GM18519 (cell line): ENCODE measurements at regions not wholly inside any gene's neighbourhood (a gene's known extent, or its start where the extent isn't known, plus 50 kb on each side); places are given as distances from the start of the nearest gene placed in this dataset.
"Not testable (repeated sequence)": the region's sequence is repeated elsewhere in the genome, so short reads cannot be mapped to it uniquely, and the experiment has no call there.

ENCODE experiments used
- ATAC-seq: cut with Tn5 transposase; IDR thresholded peaks from one replicate; pipeline ENCODE4 v1.9.1; 2021; ENCODE audit warnings: mild to moderate bottlenecking, moderate library complexity; ENCODE audit not compliant: unreplicated experiment, low FRiP score

DNA sequence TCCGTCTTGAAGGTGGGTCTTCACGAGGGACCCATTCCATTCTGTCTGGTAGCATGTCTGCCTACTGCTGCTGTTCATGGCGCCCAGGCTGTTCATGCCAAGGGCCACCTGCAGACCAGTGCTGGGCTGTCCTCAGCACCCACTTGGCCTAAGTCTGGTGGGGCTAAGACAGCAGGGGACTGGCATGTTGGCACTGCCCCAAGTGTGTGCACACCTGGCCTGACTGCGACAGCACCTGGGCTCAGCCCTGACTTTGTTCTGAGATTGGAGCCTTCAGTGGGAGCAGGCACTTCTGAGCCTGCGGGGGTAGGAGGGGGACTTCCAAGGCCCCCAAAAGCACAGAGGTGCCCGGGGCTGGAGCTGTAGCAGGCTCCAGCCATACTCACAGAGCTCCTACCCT is 250.8 kb upstream of the EDNRB start:
- no peak for ATAC-seq

DNA sequence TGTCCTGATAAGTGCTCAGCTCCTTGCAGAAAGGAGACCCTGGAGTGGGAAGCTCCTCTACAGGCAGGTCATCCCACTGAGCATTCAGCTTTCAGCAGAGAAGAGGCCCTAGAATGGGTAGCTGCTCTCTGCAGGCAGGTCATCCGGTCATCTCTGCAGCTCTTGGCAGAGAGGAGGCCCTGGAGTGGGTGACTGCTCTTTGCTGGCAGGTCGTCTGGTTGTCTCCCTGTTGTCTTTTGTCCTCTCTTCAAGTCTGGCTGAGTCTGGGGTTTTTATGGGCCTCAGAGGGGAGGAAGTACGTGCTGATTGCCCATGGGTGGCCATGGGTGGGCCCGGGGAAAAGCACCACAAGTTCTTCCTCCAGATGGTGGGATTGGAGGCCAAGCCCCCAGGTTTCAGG is 250.3 kb upstream of the EDNRB start:
- no peak for ATAC-seq

DNA sequence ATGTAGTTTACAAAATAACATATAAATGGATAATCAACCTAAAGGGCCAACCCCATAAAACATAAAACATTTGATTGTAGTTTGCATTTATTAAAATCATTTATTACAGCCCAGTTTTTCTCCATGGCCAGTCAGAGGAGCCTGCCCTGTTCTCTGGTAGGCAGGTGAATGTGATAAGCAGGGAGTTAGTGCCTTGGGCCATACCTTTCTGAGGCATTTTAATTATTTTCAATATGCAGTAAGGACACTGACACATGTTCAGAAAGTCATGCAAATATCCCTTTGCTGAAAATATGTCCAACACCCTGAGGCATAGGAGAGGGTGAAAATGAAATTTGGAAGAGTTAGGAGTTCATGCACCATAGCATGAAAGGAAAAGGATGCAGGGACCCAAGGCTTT is 242.6 kb upstream of the EDNRB start:
- no peak for ATAC-seq

DNA sequence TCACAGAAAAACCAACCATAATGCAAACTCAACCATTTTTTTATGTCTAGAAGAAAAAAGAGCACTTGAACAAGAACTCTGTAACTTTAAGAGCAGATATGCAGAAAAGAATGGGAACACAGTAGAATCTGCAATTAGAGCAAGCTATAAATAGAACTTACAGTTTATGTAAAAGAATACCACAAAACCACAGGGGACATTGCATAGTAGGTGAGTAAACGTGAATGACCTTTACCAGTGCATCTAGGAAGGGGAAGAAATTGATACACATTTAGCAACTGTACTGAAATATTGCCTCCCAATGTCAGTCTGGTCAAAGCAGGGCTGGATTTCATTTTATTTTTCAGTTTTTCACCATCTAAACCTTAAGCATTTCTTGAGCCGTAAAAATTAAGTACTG is 242.2 kb upstream of the EDNRB start:
- ATAC-seq = peak; percentile 70

GRCh38 chr13:78152415-78152814 is 233.8 kb upstream of the EDNRB start:
- ATAC-seq = no peak

DNA sequence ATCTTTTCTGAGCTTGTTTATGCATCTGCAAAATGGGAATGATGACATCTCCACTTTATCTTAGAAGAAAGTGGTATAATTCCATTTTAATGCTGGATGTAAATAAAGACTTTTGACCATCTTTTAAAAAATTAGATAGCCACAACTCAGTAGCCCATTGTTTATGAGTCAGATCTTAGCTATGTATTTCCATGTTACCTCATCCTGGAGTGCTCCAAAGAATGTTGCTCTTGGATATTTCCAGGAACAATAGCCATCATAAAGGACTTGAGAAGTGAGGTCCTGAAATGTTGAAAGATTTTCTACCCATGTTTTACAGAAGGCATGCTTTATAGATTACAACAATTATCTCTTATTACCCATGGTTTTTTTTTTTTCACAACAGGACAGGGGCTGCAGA is 229.3 kb upstream of the EDNRB start:
- no peak for ATAC-seq

- ATAC-seq = no peak
These were observed 226.6 kb upstream of the EDNRB start for GRCh38 chr13:78145276-78145675.

DNA sequence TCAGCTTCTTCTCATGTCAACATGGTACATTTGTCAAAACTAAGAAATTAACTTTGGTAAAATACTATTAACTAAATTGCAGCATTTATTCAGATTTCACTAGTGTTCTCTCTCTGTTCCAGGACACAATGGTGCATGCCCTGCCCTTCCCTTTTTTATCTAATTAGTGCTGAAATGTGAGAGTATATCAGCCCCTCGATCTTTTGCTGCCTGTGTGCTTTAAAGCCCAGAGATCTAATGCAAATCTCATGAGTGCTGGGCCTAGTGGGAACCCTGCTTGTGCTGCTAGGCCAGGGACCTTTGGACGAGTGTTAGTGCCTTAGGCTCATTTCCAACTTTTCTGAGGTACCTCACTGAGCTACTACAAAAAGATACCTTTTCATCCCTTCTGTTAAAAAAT is 221.1 kb upstream of the EDNRB start:
- no peak for ATAC-seq

DNA sequence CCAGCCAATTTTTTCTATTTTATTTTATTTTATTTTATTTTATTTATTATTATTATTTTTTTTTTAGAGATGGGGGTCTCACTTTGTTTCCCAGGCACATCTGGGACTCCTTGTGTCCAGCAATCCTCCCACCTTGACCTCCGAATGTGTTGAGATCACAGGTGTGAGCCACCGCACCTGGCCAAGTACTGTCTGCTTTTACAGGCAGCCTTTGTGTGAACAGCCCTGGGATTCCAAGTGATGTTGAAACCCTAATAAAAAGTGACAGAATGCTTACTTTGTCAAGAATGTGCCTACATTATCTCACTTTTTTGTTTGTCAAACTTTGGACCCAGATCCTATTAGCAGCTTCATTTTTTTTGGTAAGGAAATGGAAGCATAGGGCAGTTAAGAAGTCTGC is 220.1 kb upstream of the EDNRB start:
- ATAC-seq = no peak

DNA sequence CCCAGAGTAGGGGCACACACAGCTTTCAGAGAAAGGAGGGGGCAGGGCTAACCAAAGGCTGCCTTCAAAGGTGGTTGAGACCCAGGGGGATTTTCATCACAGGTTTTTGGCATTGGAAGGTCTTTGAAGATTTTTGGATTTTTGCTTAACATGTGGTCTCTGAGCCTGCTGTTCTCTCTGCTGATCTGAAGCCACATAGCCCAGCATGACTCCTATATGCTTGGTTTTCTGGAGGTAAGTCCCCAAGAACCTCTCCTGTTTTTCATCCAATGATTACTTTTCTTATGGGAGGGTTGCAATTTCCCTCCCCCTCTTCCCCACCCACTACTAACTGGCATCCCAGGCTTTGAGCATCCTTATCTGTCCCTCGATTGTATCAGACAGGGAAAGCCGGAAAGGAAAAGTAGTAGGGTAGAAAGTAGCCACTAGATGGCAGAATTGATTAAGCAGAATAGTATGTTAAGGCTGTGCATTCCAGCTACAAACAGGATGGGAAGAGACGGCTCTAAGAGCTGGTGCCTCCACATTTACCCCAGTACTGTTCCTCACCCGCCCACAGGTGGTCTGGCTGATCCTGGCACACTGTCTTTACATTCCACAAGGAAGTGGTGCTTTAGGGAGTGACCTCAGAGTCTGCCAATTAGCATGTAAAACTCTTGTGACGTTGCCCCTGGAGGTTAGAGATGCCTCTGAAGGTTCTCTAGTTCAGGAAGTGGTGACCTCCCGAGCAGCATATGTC is 218.9 kb upstream of the EDNRB start:
- peak; percentile 85 for ATAC-seq

- ATAC-seq = no peak
These were observed 218.3 kb upstream of the EDNRB start for GRCh38 chr13:78136966-78137365.

DNA sequence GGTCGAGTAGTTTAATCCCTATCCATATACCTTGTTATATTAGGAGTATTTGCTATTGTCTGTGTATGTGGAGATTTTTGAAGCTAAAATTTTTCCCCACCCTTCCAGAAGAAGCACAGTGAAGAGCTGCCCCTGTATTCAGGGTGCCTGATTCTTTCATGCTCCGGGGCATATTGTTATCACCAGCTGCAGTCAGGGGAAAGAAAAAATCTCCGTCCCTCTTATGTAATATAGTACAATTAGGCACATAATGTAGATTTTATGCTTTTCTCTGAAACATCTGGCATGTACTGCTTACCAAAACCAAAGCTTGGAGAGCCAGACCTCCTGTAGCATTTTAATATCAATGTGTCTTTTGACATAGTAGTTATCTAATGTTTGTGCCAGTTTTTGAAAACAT is 214.9 kb upstream of the EDNRB start:
- ATAC-seq = no peak

DNA sequence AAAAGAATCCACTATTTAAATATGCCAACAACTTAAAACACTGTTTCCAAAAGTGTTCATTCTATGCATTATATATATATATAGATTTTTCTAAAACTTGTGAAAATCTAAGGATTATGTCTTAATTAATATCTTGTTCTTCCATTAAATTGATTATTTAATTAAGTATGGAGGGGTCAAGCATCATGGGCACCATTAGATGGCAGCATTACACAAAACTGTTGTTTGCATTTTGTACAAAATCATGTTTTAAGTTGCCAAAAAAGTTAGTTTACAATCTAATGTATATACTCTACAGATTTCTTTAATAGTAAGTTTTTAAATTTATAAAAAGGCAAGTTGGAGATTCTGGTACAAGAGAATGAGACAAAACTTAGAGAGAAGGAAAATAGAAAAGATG is 213.2 kb upstream of the EDNRB start:
- no peak for ATAC-seq

- no peak for ATAC-seq
These were observed 212.7 kb upstream of the EDNRB start for GRCh38 chr13:78131346-78131745.

DNA sequence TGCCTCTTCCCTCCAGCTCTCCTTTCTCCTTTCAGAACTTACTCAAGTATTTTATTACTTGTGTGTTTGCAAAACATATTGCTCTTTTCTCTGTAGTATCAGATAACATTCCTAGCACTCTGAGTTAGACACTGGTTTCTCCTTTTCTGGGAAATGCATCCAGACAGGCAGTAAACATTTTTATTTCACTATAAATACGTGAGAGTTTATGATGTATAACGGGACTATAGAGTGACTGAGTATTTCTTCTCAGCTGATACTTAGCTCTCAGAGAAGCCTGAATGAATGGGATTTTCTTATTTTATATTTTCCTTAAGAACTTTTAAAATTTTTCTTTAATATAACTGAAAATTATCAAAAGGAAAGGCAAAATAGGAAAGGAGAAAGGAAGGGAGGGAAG is 211.2 kb upstream of the EDNRB start:
- ATAC-seq = no peak

DNA sequence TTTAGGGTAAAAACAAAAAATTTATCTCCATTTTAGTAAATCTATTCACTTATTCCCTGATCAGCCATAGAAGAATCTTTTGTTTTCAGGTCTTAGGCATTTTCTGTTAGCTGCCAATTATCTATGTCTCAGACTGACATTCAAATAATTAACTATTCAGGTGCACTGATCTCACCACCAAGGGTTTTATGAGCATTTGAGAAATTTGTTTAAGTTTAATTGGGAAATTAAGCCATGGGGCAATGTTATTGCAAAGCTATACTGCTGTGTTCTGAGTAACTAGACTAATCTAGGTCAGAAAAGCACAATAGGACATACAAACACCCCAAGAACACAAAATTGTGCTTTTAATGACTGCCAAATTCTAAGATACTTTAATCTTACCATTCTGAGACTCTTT is 210.7 kb upstream of the EDNRB start:
- no peak for ATAC-seq

DNA sequence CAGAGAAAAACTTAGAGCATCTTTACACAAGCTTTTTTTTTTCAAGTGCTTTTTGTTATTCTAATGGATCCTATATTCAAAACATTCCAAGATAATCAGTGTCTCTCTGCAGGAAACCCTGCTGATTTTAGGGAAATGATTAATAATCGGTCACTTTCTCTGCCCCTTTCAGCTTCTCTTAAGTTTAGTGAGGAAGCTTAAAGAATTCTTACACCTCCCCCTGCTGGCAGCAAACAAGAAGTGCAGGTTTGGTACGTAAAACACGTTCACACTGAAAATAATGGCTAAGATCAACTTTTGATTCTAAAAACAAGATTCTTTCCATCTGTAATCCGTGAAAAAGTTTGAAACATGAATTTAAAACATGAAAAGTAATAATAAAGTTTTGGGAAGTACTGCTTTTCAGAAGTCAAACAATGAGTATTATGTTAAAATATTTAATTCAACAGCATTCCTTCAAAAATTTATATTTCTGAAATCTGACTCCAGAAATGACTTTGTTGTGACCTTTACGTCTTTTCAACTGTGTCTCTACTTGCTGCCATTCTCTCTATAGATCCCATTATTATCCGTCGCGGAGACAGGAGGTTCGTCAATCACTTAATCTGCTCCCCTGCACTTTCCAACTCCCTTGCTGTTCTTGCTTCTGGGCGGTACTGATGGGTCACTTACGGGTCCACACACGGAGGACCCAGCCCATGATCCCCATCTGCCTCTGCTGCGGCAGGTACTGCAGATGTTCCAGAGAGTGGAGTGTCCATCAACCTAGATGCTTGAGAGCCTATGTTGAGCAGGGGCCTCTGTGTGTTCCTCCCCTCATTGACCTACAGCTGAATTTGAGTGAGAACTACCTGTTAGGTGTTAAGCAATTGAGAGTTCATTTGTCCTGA is 203.1 kb upstream of the EDNRB start:
- no peak for ATAC-seq

DNA sequence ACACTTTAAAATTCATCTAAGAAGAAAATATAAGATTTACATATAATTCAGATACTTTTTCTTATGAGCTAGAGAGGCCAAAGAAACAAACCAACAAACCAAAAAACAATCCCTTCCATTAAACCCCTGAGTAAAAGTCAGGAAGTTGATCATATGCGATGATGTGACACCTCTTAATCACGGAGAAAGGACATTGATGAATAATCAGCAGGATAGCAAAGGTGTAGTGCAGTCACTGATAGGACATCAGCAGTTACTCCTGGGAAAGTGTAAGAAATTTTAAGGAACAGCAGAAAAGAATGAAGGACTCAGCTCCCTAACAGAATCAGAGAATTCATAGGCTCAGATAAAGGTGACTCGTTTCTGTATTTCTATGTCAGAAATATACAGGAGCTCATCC is 202.4 kb upstream of the EDNRB start:
- no peak for ATAC-seq

DNA sequence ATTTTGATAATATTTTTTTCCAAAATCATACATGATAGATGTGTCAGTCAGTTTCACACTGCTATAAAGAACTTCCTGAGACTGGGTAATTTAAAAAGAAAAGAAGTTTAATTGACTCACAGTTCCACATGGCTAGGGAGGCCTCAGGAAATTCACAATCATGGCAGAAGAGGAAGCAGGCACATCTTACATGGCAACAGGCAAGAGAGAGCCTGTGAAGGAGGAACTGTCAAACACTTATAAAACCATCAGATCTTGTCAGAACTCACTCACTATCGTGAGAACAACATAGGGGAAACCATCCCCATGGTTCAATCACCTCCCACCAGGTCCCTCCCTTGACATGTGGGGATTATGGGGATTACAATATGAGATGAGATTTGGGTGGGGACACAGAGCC is 201.5 kb upstream of the EDNRB start:
- ATAC-seq = not testable (repeated sequence)

- ATAC-seq = not testable (repeated sequence)
These were observed 198.4 kb upstream of the EDNRB start for GRCh38 chr13:78117070-78117469.

DNA sequence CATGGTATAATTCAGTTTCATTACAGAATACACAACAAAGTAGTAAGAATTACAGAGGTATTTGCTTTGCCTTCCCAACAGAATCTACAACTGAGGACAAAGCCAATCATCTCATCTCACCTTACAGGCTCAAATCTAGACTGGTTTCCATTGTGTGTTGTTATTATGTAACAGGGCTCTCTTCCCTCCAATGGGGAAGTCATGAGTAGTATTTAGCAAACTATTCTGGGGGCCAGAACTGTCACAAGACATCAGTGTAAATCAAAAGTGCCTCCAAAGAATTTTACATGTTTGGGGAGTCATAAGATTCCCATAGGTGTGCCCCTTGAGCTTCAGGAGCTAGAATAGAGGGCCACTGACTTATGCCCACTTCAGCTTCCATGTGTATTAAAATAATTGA is 187.0 kb upstream of the EDNRB start:
- no peak for ATAC-seq

GRCh38 chr13:78103936-78104335 is 185.3 kb upstream of the EDNRB start:
- ATAC-seq = no peak
